CD4-positive, alpha-beta T cell treated with Interleukin-15 for 4 hours (primary cell): ENCODE measurements at regions not wholly inside any gene's neighbourhood (a gene's known extent, or its start where the extent isn't known, plus 50 kb on each side); places are given as distances from the start of the nearest gene placed in this dataset.
"Not testable (repeated sequence)": the region's sequence is repeated elsewhere in the genome, so short reads cannot be mapped to it uniquely, and the experiment has no call there.

Experiments
- DNase-seq: peaks from one replicate; pipeline ENCODE4 v3.0.0-alpha.2; 2020; ENCODE audit warnings: low spot score

- no peak for DNase-seq
These were observed 348.3 kb downstream of the CGGBP1 start for GRCh38 chr3:87710511-87710910.

DNA sequence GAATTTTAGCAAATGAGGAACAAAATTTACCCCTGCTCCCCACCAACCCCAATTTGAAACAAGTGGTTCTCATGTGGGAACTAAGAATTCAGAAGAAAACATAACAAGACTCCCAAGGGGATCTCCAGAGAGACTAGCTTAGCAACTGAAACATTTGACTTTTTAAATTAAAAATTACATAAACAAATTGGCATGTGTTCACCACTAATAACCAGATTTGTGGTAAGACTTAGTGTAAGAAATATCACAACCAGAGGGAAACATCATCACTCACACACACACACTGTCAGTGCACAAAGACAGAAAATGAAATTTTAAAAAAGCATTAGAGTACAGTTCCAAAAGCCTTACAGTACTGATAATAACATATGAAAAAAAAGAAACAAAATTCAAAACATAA, 348.8 kb downstream of the CGGBP1 start:
- no peak for DNase-seq

DNA sequence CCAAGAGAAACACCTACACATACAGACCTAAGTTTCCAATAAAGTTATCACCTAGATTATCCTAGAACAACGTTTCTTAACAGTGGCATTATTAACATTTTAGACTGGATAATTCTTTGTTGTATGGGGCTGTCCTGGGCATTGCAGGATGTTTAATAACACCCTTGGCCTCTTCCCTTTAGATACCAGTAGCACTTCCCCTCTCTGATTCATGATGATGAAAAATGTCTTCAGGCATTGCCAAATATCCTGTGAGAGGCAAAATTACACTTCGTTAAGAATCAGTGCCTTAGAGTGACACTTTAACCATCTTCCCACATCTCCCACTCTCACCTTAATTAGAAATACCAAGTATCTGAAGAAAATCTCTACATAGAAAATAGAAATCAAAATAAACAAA, 352.6 kb downstream of the CGGBP1 start:
- DNase-seq: no peak

DNA sequence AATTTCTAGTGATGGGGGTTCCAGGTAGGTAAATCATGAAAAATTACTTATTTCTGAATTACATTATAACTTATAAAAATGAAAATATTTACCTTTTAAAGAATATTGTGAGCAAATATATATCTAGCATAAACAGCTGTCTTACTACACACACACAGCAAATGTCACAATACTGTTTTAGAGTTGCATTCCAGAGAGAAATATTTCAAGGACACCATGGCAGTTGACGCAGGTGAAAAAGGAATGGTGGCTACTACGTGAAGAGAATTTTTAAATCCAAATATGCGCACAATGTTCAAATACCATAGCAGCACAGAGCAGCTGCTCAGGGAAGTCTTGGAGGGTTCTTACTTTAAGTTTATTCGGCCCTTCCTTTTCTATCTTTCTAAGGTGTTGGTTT, 356.2 kb downstream of the CGGBP1 start:
- DNase-seq: no peak

DNA sequence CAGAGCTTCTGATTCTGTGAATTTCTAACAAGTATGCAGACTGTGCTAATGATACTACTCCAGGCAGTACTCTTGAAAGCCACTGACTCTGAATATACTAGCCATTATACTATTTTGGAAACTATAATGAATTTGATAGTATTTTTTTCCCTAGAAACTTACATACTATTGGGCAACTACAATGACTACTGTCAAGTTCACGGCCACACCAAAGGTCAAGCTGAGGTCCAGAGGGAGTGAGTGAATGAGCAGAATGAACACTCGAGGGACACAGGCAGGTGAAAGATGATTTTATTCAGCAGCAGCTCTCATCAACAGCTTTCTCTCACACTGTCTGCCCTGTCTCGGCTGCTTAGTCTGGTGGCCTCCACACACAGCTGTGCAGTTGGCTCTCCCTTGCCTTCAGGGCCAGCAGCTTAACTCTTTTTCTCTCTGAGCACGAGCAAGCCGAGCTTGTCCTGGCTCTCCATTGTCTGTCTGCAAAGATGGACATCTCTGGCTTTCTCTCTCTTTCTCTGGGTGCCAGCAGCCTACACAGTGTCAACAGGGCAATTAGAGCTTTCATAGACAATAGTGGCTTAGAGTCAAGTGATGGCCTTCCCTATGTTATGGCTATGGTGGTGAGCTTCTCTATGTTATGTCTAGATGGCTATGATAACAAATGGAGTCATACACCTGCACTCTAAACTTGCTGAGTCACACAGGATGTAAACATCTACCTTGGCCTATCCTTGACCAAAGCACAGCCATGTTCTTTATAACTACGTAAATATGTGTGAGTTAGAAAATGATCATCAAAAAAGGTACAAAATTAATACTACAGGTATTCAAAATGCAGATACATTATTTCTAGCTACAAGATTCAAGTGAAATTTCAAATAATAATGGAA, 362.4 kb downstream of the CGGBP1 start:
- DNase-seq: no peak

GRCh38 chr3:87694678-87695077, 364.1 kb downstream of the CGGBP1 start:
- DNase-seq: no peak

- no peak for DNase-seq
These were observed 367.7 kb downstream of the CGGBP1 start for GRCh38 chr3:87691109-87691508.

DNA sequence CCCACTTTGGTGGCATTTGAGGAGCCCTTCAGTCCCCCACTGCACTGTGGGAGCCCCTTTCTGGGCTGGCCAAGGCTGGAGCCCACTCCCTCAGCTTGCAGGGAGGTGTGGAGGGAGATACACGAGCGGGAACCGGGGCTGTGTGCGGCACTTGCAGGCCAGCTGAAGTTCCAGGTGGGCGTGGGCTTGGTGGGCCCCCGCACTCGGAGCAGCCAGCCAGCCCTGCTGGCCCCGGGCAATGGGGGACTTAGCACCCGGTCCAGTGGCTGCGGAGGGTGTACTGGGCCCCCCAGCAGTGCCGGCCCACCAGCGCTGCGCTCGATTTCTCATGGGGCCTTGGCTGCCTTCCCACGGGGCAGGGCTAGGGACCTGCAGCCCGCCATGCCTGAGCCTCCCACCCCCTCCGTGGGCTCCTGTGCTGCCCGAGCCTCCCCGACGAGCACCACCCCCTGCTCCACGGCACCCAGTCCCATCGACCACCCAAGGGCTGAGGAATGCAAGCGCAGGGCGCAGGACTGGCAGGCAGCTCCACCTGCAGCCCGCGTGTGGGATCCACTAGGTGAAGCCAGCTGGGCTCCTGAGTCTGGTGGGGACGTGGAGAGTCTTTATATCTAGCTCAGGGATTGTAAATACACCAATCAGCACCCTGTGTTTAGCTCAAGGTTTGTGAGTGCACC, 379.7 kb downstream of the CGGBP1 start:
- DNase-seq: not testable (repeated sequence)

- no peak for DNase-seq
These were observed 384.2 kb downstream of the CGGBP1 start for GRCh38 chr3:87674397-87675161.

- no peak for DNase-seq
These were observed 385.7 kb downstream of the CGGBP1 start for GRCh38 chr3:87673132-87673531.

DNA sequence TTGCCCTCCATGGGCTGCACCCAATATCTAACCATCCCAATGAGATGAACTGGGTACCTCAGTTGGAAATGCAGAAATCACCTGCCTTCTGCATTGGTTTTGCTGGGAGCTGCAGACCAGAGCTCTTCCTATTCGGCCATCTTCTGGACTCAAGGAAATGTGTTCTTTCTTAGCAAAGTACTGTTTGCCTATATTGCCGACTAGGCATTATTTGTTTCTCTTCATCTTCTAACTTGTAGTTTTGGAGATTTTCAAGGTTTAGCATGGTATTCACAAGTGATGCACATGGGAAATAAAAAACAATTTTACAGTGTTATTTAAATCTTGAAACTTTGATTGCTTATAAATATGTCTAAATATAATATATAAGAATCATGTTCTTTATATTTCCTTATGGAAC, 377.8 kb upstream of the POU1F1 start:
- DNase-seq: no peak

- DNase-seq: not testable (repeated sequence)
These were observed 376.8 kb upstream of the POU1F1 start for GRCh38 chr3:87653138-87653537.

- no peak for DNase-seq
These were observed 358.0 kb upstream of the POU1F1 start for GRCh38 chr3:87634426-87634825.

DNA sequence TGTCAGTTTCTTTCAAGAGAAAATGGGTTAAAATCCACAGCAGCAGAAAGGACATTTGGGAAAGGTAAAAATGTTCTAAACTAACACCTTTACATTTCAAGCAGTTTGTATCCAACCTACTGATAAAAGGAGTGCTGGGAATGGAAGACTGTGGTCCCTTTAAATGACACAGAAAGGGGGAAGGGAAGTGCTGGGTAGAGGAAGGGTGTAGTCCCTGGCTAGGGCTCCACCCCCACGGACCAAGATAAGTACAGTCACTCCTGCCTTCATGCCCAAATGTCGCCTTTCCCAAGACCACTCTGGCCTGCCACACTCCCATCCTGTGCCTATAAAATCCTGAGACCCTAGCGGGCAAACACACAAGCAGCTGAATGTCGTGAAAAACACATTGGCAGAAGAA, 350.9 kb upstream of the POU1F1 start:
- no peak for DNase-seq

- DNase-seq: no peak
These were observed 350.2 kb upstream of the POU1F1 start for GRCh38 chr3:87626546-87626945.

GRCh38 chr3:87625876-87626275, 349.5 kb upstream of the POU1F1 start:
- no peak for DNase-seq

GRCh38 chr3:87624860-87625259, 348.5 kb upstream of the POU1F1 start:
- no peak for DNase-seq

GRCh38 chr3:87621667-87622066, 345.3 kb upstream of the POU1F1 start:
- DNase-seq: no peak

GRCh38 chr3:87615506-87615905, 339.1 kb upstream of the POU1F1 start:
- no peak for DNase-seq

DNA sequence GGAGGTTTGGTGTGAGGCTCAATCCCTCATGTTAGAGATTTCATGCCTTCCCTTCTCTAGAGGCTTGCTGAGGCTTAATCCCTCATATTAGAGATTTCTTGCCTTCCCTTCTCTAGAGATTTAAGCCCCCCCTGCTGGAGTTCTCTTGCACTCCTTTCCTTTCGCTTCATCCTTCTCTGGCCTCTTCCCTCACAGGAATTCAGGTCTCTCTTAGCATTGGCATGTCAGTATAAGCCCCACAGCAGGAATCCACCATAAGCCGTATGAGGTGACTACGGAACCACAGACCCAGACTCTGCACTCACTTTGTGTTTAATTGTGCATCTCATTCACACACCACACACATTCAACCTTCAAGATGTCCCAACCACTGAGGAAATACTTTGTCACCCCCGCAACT, 338.6 kb upstream of the POU1F1 start:
- no peak for DNase-seq

- DNase-seq: no peak
These were observed 330.9 kb upstream of the POU1F1 start for GRCh38 chr3:87607234-87607633.

DNA sequence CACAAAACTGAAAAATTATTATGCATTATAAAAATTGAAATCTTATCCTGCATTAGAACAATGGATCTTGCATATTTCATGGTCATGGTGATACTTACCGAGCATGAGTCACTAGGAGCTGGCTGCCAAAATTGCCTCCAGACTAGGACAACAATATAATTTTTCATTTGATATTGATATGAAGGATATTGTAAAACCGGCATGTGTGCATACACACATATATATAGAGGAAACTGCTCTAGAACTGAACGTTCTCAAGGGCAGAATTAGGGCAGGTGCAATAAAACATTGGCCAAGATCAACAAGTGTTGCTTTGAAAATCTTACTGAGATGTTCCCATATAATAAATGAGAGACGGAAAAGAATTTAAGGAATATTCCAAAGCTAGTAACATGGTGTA, 319.4 kb upstream of the POU1F1 start:
- DNase-seq: no peak

- DNase-seq: no peak
These were observed 304.9 kb upstream of the POU1F1 start for GRCh38 chr3:87581240-87581639.
